K562 (cell line): ENCODE measurements at regions not wholly inside any gene's neighbourhood (a gene's known extent, or its start where the extent isn't known, plus 50 kb on each side); places are given as distances from the start of the nearest gene placed in this dataset.

Experiments
- CTBP1 ChIP-seq: fragments of 450-650 bp; IDR thresholded peaks from 2 replicates; pipeline ENCODE4 v1.6.1; 2016; ENCODE audit warnings: borderline replicate concordance
- GTF2E2 ChIP-seq: fragments of 200-800 bp; sonication (Bioruptor generic); IDR thresholded peaks from 2 replicates; pipeline ENCODE4 v1.6.1; 2016; ENCODE audit warnings: missing genetic modification characterization, missing compliant biosample characterization
- JUN ChIP-seq, 2 experiments: sonication (generic) in 1 of 2; formaldehyde crosslinking in 1 of 2; IDR thresholded peaks; 2 replicates each; pipeline versions ENCODE4 v1.6.1 to v1.8.0; 2012 to 2022; ENCODE audit warnings: borderline replicate concordance in 2 of 2, mild to moderate bottlenecking in 2 of 2, improper control_type of control experiment in 1 of 2, low read depth in 1 of 2, low read length in 1 of 2, missing genetic modification reagents in 1 of 2
- MAZ ChIP-seq, 2 experiments: fragments of 450-650 bp in 1 of 2; sonication (generic) in 1 of 2; formaldehyde crosslinking; IDR thresholded peaks in 1 of 2; conservative IDR thresholded peaks in 1 of 2; 2 replicates each; pipeline versions ENCODE4 v1.4.0 to v1.5.0; 2020; ENCODE audit warnings: mild to moderate bottlenecking in 1 of 2, missing genetic modification reagents in 1 of 2
- MTA2 ChIP-seq: fragments of 450-650 bp; IDR thresholded peaks from 2 replicates; pipeline ENCODE4 v1.6.1; 2016; ENCODE audit warnings: low read depth
- PYGO2 ChIP-seq: fragments of 450-650 bp; IDR thresholded peaks from 2 replicates; pipeline ENCODE4 v1.6.1; 2016; ENCODE audit warnings: mild to moderate bottlenecking, missing genetic modification characterization, moderate library complexity, missing compliant biosample characterization
- RBM14 ChIP-seq: fragments of 200-400 bp; formaldehyde crosslinking; IDR thresholded peaks from 2 replicates; pipeline ENCODE4 v1.6.1; 2018; ENCODE audit warnings: low read depth, mild to moderate bottlenecking, low read length, moderate library complexity, borderline replicate concordance; ENCODE audit not compliant: insufficient read depth
- SMAD3 ChIP-seq: fragments of 450-650 bp; formaldehyde crosslinking; conservative IDR thresholded peaks from 2 replicates; pipeline ENCODE4 v1.4.0; 2020; ENCODE audit warnings: mild to moderate bottlenecking
- SMARCC2 ChIP-seq: fragments of 450-650 bp; IDR thresholded peaks from 2 replicates; pipeline ENCODE4 v1.6.1; 2017; ENCODE audit warnings: antibody characterized with exemption, moderate library complexity, mild to moderate bottlenecking, low read depth
- TCF3 ChIP-seq: sonication (generic); formaldehyde crosslinking; IDR thresholded peaks from 2 replicates; pipeline ENCODE4 v1.4.0; 2020; ENCODE audit warnings: mild to moderate bottlenecking, missing genetic modification reagents
- TCFL5 ChIP-seq: fragments of 250-450 bp; sonication (Bioruptor Pico); conservative IDR thresholded peaks from 2 replicates; pipeline ENCODE4 v1.6.1; 2021; ENCODE audit warnings: mild to moderate bottlenecking, moderate library complexity, matching md5 sums
- TEAD4 ChIP-seq, 2 experiments: sonication (generic) in 1 of 2; formaldehyde crosslinking in 1 of 2; IDR thresholded peaks; 2 replicates each; pipeline versions ENCODE4 v1.6.1 to v1.8.0; 2012 to 2022; ENCODE audit warnings: borderline replicate concordance in 1 of 2, inconsistent platforms in 1 of 2, low read length in 1 of 2, mild to moderate bottlenecking in 1 of 2, missing genetic modification reagents in 1 of 2
- XRCC4 ChIP-seq: IDR thresholded peaks from one replicate; pipeline ENCODE4 v1.6.1; 2011; ENCODE audit not compliant: insufficient read depth, insufficient read length; ENCODE audit errors: extremely low read depth
- YBX1 ChIP-seq: fragments of 450-650 bp; IDR thresholded peaks from 2 replicates; pipeline ENCODE4 v1.7.1; 2016; ENCODE audit warnings: mild to moderate bottlenecking
- ZC3H4 ChIP-seq: sonication (generic); formaldehyde crosslinking; IDR thresholded peaks from 2 replicates; pipeline ENCODE4 v1.9.0; 2021; ENCODE audit warnings: missing genetic modification reagents, borderline replicate concordance
- ZC3H8 ChIP-seq: fragments of 450-650 bp; IDR thresholded peaks from 2 replicates; pipeline ENCODE4 v1.6.1; 2017
- ZFPM2 ChIP-seq: fragments of 250-450 bp; sonication (Bioruptor Pico); IDR thresholded peaks from 2 replicates; pipeline ENCODE4 v1.5.1; 2022; ENCODE audit warnings: mild to moderate bottlenecking
- ZNF644 ChIP-seq: fragments of 200-800 bp; sonication (Bioruptor generic); IDR thresholded peaks from 2 replicates; pipeline ENCODE4 v1.6.1; 2016; ENCODE audit warnings: low read depth, missing genetic modification characterization, missing compliant biosample characterization
- ZNF766 ChIP-seq: fragments of 200-800 bp; sonication (Bioruptor generic); conservative IDR thresholded peaks from 2 replicates; pipeline ENCODE4 v1.6.1; 2016; ENCODE audit warnings: missing genetic modification characterization, missing compliant biosample characterization
- ZSCAN29 ChIP-seq: fragments of 450-650 bp; IDR thresholded peaks from 2 replicates; pipeline ENCODE4 v1.6.1; 2017
- TF ChIP-seq, protein P1 (sequence below), 2 experiments: fragments of 450-650 bp; IDR thresholded peaks; 2 replicates each; pipeline ENCODE4 v1.6.1; 2018; ENCODE audit warnings: mild to moderate bottlenecking in 2 of 2, low read depth in 1 of 2; ENCODE audit not compliant: partially characterized antibody in 2 of 2
- TF ChIP-seq, protein P2 (sequence below): fragments of 200-800 bp; sonication (Bioruptor generic); IDR thresholded peaks from 2 replicates; pipeline ENCODE4 v1.6.1; 2017; ENCODE audit warnings: missing genetic modification characterization, missing compliant biosample characterization
- TF ChIP-seq, protein P3 (sequence below): fragments of 450-650 bp; formaldehyde crosslinking; conservative IDR thresholded peaks from 2 replicates; pipeline ENCODE4 v1.4.0; 2022; ENCODE audit warnings: mild to moderate bottlenecking, missing genetic modification characterization

DNA sequence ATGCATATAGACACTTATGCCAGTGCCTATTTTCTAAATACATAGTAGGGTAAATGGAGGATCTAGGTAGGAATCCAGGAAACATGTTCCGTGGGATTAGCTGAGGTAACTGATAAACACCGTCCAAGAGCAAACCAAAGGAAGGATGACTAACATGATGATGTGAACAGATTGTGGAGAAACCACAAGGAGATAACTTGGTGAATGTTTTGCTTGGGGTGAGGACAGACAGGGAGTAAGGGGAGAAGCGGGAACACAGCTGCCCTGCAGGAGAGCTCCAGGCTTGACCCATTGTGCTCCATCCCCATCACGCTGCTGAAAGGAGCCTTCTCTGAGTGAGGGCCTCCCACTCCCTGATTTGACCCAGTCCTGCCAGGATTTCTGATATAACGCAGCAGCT, 87.0 kb upstream of the ZC3H11B start (continued):
- TF ChIP-seq, protein P1, sequence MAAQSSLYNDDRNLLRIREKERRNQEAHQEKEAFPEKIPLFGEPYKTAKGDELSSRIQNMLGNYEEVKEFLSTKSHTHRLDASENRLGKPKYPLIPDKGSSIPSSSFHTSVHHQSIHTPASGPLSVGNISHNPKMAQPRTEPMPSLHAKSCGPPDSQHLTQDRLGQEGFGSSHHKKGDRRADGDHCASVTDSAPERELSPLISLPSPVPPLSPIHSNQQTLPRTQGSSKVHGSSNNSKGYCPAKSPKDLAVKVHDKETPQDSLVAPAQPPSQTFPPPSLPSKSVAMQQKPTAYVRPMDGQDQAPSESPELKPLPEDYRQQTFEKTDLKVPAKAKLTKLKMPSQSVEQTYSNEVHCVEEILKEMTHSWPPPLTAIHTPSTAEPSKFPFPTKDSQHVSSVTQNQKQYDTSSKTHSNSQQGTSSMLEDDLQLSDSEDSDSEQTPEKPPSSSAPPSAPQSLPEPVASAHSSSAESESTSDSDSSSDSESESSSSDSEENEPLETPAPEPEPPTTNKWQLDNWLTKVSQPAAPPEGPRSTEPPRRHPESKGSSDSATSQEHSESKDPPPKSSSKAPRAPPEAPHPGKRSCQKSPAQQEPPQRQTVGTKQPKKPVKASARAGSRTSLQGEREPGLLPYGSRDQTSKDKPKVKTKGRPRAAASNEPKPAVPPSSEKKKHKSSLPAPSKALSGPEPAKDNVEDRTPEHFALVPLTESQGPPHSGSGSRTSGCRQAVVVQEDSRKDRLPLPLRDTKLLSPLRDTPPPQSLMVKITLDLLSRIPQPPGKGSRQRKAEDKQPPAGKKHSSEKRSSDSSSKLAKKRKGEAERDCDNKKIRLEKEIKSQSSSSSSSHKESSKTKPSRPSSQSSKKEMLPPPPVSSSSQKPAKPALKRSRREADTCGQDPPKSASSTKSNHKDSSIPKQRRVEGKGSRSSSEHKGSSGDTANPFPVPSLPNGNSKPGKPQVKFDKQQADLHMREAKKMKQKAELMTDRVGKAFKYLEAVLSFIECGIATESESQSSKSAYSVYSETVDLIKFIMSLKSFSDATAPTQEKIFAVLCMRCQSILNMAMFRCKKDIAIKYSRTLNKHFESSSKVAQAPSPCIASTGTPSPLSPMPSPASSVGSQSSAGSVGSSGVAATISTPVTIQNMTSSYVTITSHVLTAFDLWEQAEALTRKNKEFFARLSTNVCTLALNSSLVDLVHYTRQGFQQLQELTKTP (IDR thresholded peaks at IDR 0.05; ENCODE audit: low read depth in 1 of 2, partially characterized antibody in 2 of 2), result no peak
- no peak for TF ChIP-seq TCF3 (CRISPR knock-in tag)
- peak; percentile 77 for TF ChIP-seq JUN (IDR thresholded peaks at IDR 0.05; ENCODE audit: borderline replicate concordance, low read depth, low read length)
- no peak for TF ChIP-seq JUN (CRISPR knock-in tag; IDR thresholded peaks at IDR 0.05; ENCODE audit: borderline replicate concordance)
- no peak for TF ChIP-seq ZFPM2 (CRISPR knock-in tag)
- no peak for TF ChIP-seq RBM14
- TF ChIP-seq, protein P2, sequence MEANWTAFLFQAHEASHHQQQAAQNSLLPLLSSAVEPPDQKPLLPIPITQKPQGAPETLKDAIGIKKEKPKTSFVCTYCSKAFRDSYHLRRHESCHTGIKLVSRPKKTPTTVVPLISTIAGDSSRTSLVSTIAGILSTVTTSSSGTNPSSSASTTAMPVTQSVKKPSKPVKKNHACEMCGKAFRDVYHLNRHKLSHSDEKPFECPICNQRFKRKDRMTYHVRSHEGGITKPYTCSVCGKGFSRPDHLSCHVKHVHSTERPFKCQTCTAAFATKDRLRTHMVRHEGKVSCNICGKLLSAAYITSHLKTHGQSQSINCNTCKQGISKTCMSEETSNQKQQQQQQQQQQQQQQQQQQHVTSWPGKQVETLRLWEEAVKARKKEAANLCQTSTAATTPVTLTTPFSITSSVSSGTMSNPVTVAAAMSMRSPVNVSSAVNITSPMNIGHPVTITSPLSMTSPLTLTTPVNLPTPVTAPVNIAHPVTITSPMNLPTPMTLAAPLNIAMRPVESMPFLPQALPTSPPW, result peak; percentile 27; the same call in 1 of the 2 replicates
- no peak for TF ChIP-seq SMAD3 (CRISPR knock-in tag)
- TF ChIP-seq ZC3H4 (CRISPR knock-in tag), result no peak
- TF ChIP-seq, protein P3, sequence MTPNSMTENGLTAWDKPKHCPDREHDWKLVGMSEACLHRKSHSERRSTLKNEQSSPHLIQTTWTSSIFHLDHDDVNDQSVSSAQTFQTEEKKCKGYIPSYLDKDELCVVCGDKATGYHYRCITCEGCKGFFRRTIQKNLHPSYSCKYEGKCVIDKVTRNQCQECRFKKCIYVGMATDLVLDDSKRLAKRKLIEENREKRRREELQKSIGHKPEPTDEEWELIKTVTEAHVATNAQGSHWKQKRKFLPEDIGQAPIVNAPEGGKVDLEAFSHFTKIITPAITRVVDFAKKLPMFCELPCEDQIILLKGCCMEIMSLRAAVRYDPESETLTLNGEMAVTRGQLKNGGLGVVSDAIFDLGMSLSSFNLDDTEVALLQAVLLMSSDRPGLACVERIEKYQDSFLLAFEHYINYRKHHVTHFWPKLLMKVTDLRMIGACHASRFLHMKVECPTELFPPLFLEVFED (CRISPR knock-in tag), result no peak
- TF ChIP-seq SMARCC2, result peak; percentile 84; the same call in 1 of the 2 replicates
- TF ChIP-seq CTBP1, result peak; percentile 77; the same call in 1 of the 2 replicates
- TF ChIP-seq ZSCAN29, result no peak
- TF ChIP-seq MTA2, result no peak
- no peak for TF ChIP-seq XRCC4
- TF ChIP-seq ZNF644 (tag), result no peak
- TF ChIP-seq PYGO2, result peak; percentile 65; the same call in 1 of the 2 replicates
- TF ChIP-seq ZC3H8, result no peak
- TF ChIP-seq ZNF766 (CRISPR knock-in tag), result no peak
- TF ChIP-seq YBX1, result no peak
- TF ChIP-seq MAZ (CRISPR knock-in tag; conservative IDR thresholded peaks at IDR 0.05 in 1 of 2, IDR thresholded peaks at IDR 0.05 in 1 of 2), result peak; percentile 30 to 47; a peak in 1 of 4 replicates
- no peak for TF ChIP-seq TCFL5
- no peak for TF ChIP-seq GTF2E2 (tag)
- TF ChIP-seq TEAD4 (IDR thresholded peaks at IDR 0.05; ENCODE audit: low read length), result peak; percentile 70; the same call in 1 of the 2 replicates
- TF ChIP-seq TEAD4 (CRISPR knock-in tag; IDR thresholded peaks at IDR 0.05; ENCODE audit: borderline replicate concordance), result no peak
